T-cell (primary cell): ENCODE measurements at regions not wholly inside any gene's neighbourhood (a gene's known extent, or its start where the extent isn't known, plus 50 kb on each side); places are given as distances from the start of the nearest gene placed in this dataset.

Experiments used
- ATAC-seq, 4 experiments: fragments of 200-7000 bp in 3 of 4; fragments of 150-1000 bp in 1 of 4; cut with Tn5 transposase; replicated peaks in 1 of 4; 1 replicate in 3 of 4; 2 replicates in 1 of 4; pipeline ENCODE4 v1.10.0; 2021; ENCODE audit warnings: moderate library complexity in 3 of 4, mild to moderate bottlenecking in 2 of 4, moderate number of reproducible peaks in 1 of 4
- CTCF ChIA-PET, 2 donors: fragments of 300-600 bp; sonication (Branson Sonifier 250); formaldehyde crosslinking; loops; one replicate each; lab custom pipeline; 2022; ENCODE audit warnings: antibody characterized with exemption in 2 of 2; lab: Charles Lee
- POLR2A ChIA-PET, 2 donors: fragments of 300-600 bp; sonication (Branson Sonifier 250); formaldehyde crosslinking; loops; one replicate each; lab custom pipeline; 2022; ENCODE audit warnings: antibody characterized with exemption in 2 of 2; lab: Charles Lee
- DNase-seq, 35 experiments: peaks; one replicate each; pipeline versions ENCODE4 v3.0.0 to v3.0.0-alpha.2; 2013 to 2023
- H3K27ac ChIP-seq: one replicate; pipeline ENCODE4 v1.5.1; 2013; ENCODE audit warnings: low read length
- H3K27me3 ChIP-seq, 2 experiments: replicated peaks in 1 of 2; 1 replicate in 1 of 2; 2 replicates in 1 of 2; pipeline versions ENCODE4 v1.6.1 to v1.7.0; 2013; ENCODE audit warnings: low read length in 1 of 2, mixed read lengths in 1 of 2; ENCODE audit not compliant: control insufficient read depth in 2 of 2, insufficient read depth in 2 of 2; ENCODE audit errors: extremely low read depth in 1 of 2
- H3K36me3 ChIP-seq, 2 donors: 1 replicate in 1 of 2; 2 replicates in 1 of 2; pipeline versions ENCODE4 v1.6.1 to v1.7.0; 2013; ENCODE audit warnings: low read length in 1 of 2; ENCODE audit not compliant: control insufficient read depth in 2 of 2, insufficient read depth in 1 of 2; ENCODE audit errors: extremely low read depth in 1 of 2
- H3K4me1 ChIP-seq, 2 experiments: 1 replicate in 1 of 2; 2 replicates in 1 of 2; pipeline versions ENCODE4 v1.6.1 to v1.7.0; 2013; ENCODE audit warnings: low read length in 2 of 2, mixed read lengths in 1 of 2; ENCODE audit not compliant: insufficient read depth in 2 of 2, control insufficient read depth in 1 of 2; ENCODE audit errors: extremely low read depth in 1 of 2
- H3K4me3 ChIP-seq, 2 donors: 1 replicate in 1 of 2; 2 replicates in 1 of 2; pipeline versions ENCODE4 v1.5.1 to v1.7.0; 2013; ENCODE audit warnings: mild to moderate bottlenecking in 2 of 2, low read length in 1 of 2, moderate library complexity in 1 of 2; ENCODE audit not compliant: control insufficient read depth in 1 of 2; ENCODE audit errors: extremely low read depth in 1 of 2
- H3K9me3 ChIP-seq: 2 replicates; pipeline ENCODE4 v1.7.0; 2013
- H3K27ac Mint-ChIP-seq, 2 donors: one replicate each; pipeline ENCODE4 v1.8.0; 2020 to 2021; ENCODE audit warnings: mild to moderate bottlenecking in 2 of 2, mixed read lengths in 2 of 2
- H3K27me3 Mint-ChIP-seq, 2 donors: one replicate each; pipeline ENCODE4 v1.8.0; 2021 to 2022; ENCODE audit warnings: mixed read lengths in 2 of 2
- H3K36me3 Mint-ChIP-seq: one replicate; pipeline ENCODE4 v1.8.0; 2021; ENCODE audit warnings: mixed read lengths
- H3K4me1 Mint-ChIP-seq, 3 donors: one replicate each; pipeline ENCODE4 v1.8.0; 2020 to 2022; ENCODE audit warnings: mixed read lengths in 3 of 3, mild to moderate bottlenecking in 1 of 3
- H3K4me3 Mint-ChIP-seq, 3 donors: one replicate each; pipeline ENCODE4 v1.8.0; 2020 to 2022; ENCODE audit warnings: mild to moderate bottlenecking in 3 of 3, mixed read lengths in 3 of 3, moderate library complexity in 3 of 3
- H3K9me3 Mint-ChIP-seq, 3 donors: one replicate each; pipeline ENCODE4 v1.8.0; 2020 to 2022; ENCODE audit warnings: mixed read lengths in 3 of 3
- WGBS: methylation state at CpG from one replicate; pipeline ENCODE4 v1.1.5; 2013; ENCODE audit warnings: missing lambda C conversion rate; ENCODE audit not compliant: insufficient coverage; 5-methylcytosine and 5-hydroxymethylcytosine counted together

- H3K4me1 ChIP-seq = no peaks in the 10 kb centered on the region
- Mint-ChIP-seq H3K9me3 (peaks cover 0 to 3% (median 2%) of the 10 kb centered on the region in 3 donors), H3K4me1 (no peaks in the 10 kb centered on the region), H3K36me3 (no peaks in the 10 kb centered on the region), H3K27me3 (no peaks in the 10 kb centered on the region), H3K4me3 (no peak overlapping the region), H3K27ac (no peak overlapping the region)
- no peak overlapping the region for H3K27ac ChIP-seq
- no peaks in the 10 kb centered on the region for H3K9me3 ChIP-seq
- H3K27me3 ChIP-seq = no peaks in the 10 kb centered on the region
- DNase-seq (no peak), ATAC-seq (no peak)
- ChIA-PET CTCF (interaction anchor here in 1 of 2 donors (0.9 kb wide), 1 partner anchor 208 kb away, joined by 3 read pairs; no protein-coding TSS in a partner anchor), POLR2A (no interaction called here)
- no CpG with 5 or more reads among the region's 4 CpGs for WGBS
- no peak overlapping the region for H3K4me3 ChIP-seq
- no peaks in the 10 kb centered on the region for H3K36me3 ChIP-seq
Observed at GRCh38 chr4:123966990-123967769, 570.6 kb downstream of the SPRY1 start.

GRCh38 chr4:123972031-123972430 is 575.4 kb downstream of the SPRY1 start:
- Histone ChIP-seq H3K27me3 (no peaks in the 10 kb centered on the region), H3K4me3 (no peak overlapping the region), H3K27ac (no peak overlapping the region), H3K4me1 (no peaks in the 10 kb centered on the region), H3K9me3 (no peaks in the 10 kb centered on the region), H3K36me3 (no peaks in the 10 kb centered on the region)
- no peak for DNase-seq
- ATAC-seq = no peak
- WGBS = no CpG with 5 or more reads among the region's 1 CpG
- Mint-ChIP-seq H3K27me3 (no peaks in the 10 kb centered on the region), H3K4me1 (no peaks in the 10 kb centered on the region), H3K4me3 (no peak overlapping the region), H3K27ac (no peak overlapping the region), H3K36me3 (no peaks in the 10 kb centered on the region), H3K9me3 (peaks cover 0 to 7% (median 2%) of the 10 kb centered on the region in 3 donors)
- ChIA-PET CTCF (no interaction called here), POLR2A (no interaction called here)

GRCh38 chr4:123974386-123975149 is 578.0 kb downstream of the SPRY1 start:
- WGBS = 57% methylated on average over 1 of the region's 2 CpGs
- ChIA-PET POLR2A (no interaction called here), CTCF (no interaction called here)
- H3K27me3 Mint-ChIP-seq = no peaks in the 10 kb centered on the region
- Histone ChIP-seq H3K27ac (no peak overlapping the region), H3K9me3 (no peaks in the 10 kb centered on the region), H3K27me3 (no peaks in the 10 kb centered on the region), H3K4me3 (no peak overlapping the region), H3K4me1 (no peaks in the 10 kb centered on the region), H3K36me3 (no peaks in the 10 kb centered on the region)
- no peak overlapping the region for H3K4me3 Mint-ChIP-seq
- H3K9me3 Mint-ChIP-seq = peaks cover 2 to 7% (median 4%) of the 10 kb centered on the region in 3 donors
- ATAC-seq (no peak), DNase-seq (no peak)
- H3K4me1 Mint-ChIP-seq = no peaks in the 10 kb centered on the region
- no peak overlapping the region for H3K27ac Mint-ChIP-seq
- H3K36me3 Mint-ChIP-seq = no peaks in the 10 kb centered on the region

GRCh38 chr4:123976285-123976684 is 579.7 kb downstream of the SPRY1 start:
- no peaks in the 10 kb centered on the region for H3K36me3 Mint-ChIP-seq
- 59% methylated on average over 5 of the region's 7 CpGs for WGBS

GRCh38 chr4:123976819-123977218 is 580.2 kb downstream of the SPRY1 start:
- H3K27ac Mint-ChIP-seq = no peak overlapping the region
- Histone ChIP-seq H3K4me1 (no peaks in the 10 kb centered on the region), H3K36me3 (no peaks in the 10 kb centered on the region), H3K27me3 (no peaks in the 10 kb centered on the region), H3K9me3 (no peaks in the 10 kb centered on the region), H3K27ac (no peak overlapping the region), H3K4me3 (no peak overlapping the region)
- H3K4me1 Mint-ChIP-seq = no peaks in the 10 kb centered on the region
- H3K36me3 Mint-ChIP-seq = no peaks in the 10 kb centered on the region
- no peak for ATAC-seq
- no peak overlapping the region for H3K4me3 Mint-ChIP-seq
- peaks cover under 1 to 5% (median 4%) of the 10 kb centered on the region in 3 donors for H3K9me3 Mint-ChIP-seq
- H3K27me3 Mint-ChIP-seq = no peaks in the 10 kb centered on the region
- DNase-seq = no peak
- CTCF ChIA-PET = interaction anchor here in 1 of 2 donors (0.6 kb wide), 1 partner anchor 959 kb away, joined by 4 read pairs; no protein-coding TSS in a partner anchor
- WGBS = no CpG with 5 or more reads among the region's 2 CpGs
- POLR2A ChIA-PET = no interaction called here

More at GRCh38 chr4:123976285-123976684, 579.7 kb downstream of the SPRY1 start:
- ChIA-PET POLR2A (no interaction called here), CTCF (interaction anchor here in 1 of 2 donors (0.6 kb wide), 1 partner anchor 959 kb away, joined by 4 read pairs; no protein-coding TSS in a partner anchor)
- H3K27ac ChIP-seq = no peak overlapping the region
- H3K4me3 Mint-ChIP-seq = no peak overlapping the region
- no peak overlapping the region for H3K4me3 ChIP-seq
- H3K27me3 Mint-ChIP-seq = no peaks in the 10 kb centered on the region
- H3K4me1 ChIP-seq = no peaks in the 10 kb centered on the region
- H3K9me3 Mint-ChIP-seq = peaks cover 2 to 7% (median 4%) of the 10 kb centered on the region in 3 donors
- no peak overlapping the region for H3K27ac Mint-ChIP-seq
- H3K4me1 Mint-ChIP-seq = no peaks in the 10 kb centered on the region
- H3K36me3 ChIP-seq = no peaks in the 10 kb centered on the region
- no peak for ATAC-seq
- no peaks in the 10 kb centered on the region for H3K9me3 ChIP-seq
- no peak for DNase-seq
- H3K27me3 ChIP-seq = no peaks in the 10 kb centered on the region

- POLR2A ChIA-PET = no interaction called here
- DNase-seq = no peak
- no peaks in the 10 kb centered on the region for H3K27me3 ChIP-seq
- H3K36me3 ChIP-seq = no peaks in the 10 kb centered on the region
- CTCF ChIA-PET = no interaction called here
- H3K4me1 ChIP-seq = no peaks in the 10 kb centered on the region
- no CpG with 5 or more reads among the region's 3 CpGs for WGBS
- Mint-ChIP-seq H3K27ac (no peak overlapping the region), H3K4me3 (no peak overlapping the region), H3K27me3 (no peaks in the 10 kb centered on the region), H3K4me1 (no peaks in the 10 kb centered on the region), H3K9me3 (peaks cover 0 to 4% (median 3%) of the 10 kb centered on the region in 3 donors), H3K36me3 (no peaks in the 10 kb centered on the region)
- no peak overlapping the region for H3K4me3 ChIP-seq
- no peak for ATAC-seq
- H3K27ac ChIP-seq = no peak overlapping the region
- no peaks in the 10 kb centered on the region for H3K9me3 ChIP-seq
Observed at GRCh38 chr4:123977641-123978081, 581.1 kb downstream of the SPRY1 start.
